Medulla oblongata (tissue), 1 donor: ENCODE measurements at regions not wholly inside any gene's neighbourhood (a gene's known extent, or its start where the extent isn't known, plus 50 kb on each side); places are given as distances from the start of the nearest gene placed in this dataset.
"Not testable (repeated sequence)": the region's sequence is repeated elsewhere in the genome, so short reads cannot be mapped to it uniquely, and the experiment has no call there.

Source experiments
- DNase-seq: peaks from one replicate; pipeline ENCODE4 v3.0.0-alpha.2; 2015; ENCODE audit errors: extremely low spot score

DNA sequence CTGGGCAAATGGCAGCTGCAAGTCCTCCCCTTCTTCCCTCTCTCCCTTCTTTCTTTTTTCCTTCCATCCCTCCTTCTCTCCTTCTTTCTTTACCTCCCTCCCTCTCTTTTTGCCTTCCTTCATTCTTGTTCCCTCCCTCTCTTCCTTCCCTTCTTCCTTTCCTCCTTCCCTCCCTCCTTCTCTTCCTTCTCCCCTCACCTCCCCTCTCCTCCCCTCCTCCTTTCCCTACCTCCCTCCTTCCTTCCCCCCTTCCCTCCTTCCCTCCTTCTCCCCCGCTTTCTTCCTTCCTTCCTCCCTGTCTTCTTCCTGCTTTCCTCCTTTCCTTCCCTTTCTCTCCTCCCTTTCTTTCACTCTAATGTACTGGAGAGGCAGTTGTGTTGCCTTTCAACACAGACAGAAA, 110.8 kb upstream of the SALL1 start:
- DNase-seq, result no peak

DNA sequence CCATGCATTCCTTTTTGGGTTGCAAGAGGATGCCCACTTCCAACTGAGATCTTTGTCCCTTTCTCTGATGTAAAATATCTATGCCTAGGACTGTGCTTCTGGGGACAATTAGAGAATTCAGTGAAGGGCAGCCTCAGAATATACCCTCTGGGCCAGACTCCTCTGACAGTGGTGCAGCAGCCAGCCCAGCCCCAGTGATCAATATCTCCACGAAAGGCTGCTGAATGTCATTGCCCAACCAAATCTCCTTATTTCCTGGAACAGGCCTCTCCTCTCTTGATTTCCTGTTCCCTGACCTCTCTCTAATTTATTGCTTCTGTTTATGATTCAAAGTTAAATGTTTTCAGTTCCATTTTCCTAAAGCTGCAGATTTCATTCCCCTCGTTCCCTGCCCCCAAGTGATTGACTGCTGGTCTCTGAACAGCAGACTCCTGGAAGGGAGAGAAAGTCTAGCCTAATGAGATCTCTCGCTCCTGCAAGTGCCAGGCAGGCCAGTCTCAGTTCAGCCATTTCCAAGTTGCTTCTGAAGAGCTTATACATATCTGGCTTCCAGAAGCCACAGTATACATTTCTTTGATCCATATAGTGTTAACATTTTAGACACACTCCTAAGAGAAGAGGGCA, 104.4 kb upstream of the SALL1 start:
- no peak for DNase-seq

DNA sequence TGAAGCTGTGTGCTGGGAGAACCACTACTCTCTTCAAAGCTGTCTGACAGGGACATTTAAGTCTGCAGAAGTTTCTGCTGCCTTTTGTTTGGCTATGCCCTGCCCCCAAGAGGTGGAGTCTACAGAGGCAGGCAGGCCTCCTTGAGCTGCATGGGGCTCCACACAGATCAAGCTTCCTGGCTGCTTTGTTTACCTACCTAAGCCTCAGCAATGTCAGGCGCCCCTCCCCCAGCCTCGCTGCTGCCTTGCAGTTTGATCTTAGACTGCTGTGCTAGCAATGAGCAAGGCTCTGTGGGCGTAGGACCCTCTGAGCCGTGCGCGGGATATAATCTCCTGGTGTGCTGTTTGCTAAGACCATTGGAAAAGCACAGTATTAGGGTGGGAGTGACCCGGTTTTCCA, 103.3 kb upstream of the SALL1 start:
- not testable (repeated sequence) for DNase-seq

DNA sequence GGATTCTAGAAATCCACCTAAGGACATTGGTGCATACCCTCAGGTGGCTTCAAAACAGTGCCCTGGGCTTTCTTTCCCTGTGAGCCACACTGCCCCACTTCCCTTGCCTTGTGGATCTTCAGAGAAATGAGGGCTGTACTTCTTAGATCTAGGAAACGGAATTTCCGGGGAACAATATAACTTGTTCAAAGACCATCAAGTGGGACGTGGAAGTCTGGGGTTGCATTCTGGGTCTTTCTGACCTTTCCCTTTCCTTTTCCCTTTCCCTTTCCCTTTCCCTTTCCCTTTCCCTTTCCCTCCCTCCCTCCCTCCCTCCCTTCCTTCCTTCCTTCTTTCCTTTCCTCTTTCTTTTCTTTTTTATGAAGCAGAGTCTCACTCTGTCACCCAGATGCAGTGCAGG, 97.1 kb upstream of the SALL1 start:
- no peak for DNase-seq

DNA sequence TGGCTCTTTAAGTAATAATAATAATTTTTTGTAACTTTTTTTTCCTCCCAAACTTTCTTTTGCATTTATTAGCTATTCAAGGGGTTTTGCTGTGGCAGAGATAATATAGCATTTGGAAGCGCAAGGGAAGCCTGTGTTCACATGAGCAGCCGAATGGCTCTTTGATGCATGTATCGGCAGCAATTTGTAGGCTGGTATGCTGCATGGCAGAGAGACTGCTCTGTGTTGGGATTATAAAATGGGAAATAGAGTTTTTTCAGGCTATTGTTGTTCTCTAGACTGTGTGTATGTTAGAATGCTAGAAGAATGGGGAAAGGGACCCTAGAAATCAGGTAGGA, 94.6 kb upstream of the SALL1 start:
- DNase-seq, result no peak

DNA sequence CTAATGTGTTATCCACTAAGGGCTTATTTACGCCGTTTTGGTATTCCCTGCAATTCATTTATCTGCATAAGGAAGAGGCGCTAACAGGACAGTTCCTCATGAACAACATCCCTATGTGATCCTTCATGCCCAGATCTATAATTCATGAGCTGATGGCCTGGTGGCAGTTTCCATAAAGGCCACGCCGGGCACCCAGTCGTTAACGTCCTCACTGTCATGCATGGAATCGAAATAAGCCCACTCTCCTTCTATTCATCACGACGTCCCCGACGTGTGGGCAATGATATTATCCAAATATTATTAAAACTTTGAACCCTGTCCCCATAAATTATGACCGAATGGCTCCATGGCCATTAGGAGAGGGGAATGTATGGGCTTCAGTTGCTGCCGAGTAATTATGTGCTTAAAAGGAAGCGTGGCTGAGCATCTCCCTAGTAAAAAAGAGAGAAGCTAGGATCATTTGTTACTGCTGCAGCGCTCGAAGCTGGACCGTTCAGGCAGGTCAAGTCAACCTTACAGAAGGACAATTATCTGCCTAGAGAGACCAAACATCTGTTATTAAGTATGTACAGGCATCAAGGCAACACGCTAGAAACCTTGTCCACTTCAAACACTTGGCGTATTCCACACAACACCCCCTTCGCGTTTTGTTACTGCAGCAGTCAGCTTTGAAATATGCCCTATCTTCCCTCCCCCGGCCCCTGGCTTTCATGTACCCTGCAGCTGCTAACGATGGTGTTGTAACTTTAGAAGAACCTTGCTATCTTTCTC, 94.0 kb upstream of the SALL1 start:
- no peak for DNase-seq

DNA sequence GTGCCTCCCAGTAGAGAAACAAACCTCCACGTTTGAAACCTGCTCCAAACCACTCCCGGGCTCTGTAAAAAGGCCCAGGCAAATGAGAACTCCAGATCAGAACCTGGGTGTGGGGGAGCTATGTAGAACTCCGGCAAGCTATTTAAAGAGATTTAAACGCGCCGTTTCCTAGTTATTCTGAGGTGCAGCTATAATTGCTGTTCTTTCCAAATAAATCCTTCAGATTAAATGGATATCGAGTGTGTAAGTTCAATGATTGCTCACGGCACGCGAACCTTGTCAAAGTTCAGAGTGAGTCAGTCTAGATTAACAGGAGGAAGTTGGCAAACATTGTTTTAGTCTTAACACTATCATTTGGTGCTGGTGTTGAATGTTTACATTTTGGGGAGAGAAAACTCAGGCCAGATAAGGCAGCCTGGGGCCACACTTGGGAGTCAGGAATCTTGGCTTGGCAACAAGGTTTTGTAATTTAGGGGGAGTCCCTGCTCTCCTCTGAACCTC, 92.9 kb upstream of the SALL1 start:
- DNase-seq, result no peak

DNA sequence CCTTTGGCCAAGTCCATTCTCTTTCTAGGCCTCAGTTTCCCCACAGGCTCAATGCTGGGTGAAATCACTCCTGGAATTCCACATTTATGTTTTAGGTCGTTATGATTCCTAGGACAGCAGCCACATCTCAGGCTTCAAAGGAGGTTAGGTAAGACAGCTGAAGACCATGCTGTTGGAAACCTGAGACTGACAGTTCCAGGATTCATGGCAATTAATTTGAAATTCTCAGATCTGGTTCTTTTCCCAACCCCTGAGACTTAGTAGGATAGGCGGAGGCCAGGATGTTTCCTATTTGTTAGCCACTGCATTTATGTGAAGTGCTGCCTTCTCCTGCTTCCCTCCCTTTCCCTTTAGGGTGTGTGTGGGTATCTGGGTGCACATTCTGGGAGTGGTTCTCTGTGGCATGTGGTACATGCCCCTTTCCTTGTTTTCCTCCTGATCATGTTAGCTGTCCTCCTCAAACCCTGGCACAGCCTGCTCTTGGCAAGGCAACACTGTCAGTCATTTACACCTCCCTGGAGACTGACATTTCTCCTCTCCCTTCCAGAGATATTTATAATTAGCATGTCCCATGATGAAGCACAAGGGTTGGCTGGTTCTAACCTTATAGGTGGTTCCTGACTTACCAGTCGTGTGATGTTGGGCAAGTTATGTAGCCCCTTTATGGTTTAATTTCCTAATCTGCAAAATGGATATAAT, 91.4 kb upstream of the SALL1 start:
- DNase-seq, result no peak

DNA sequence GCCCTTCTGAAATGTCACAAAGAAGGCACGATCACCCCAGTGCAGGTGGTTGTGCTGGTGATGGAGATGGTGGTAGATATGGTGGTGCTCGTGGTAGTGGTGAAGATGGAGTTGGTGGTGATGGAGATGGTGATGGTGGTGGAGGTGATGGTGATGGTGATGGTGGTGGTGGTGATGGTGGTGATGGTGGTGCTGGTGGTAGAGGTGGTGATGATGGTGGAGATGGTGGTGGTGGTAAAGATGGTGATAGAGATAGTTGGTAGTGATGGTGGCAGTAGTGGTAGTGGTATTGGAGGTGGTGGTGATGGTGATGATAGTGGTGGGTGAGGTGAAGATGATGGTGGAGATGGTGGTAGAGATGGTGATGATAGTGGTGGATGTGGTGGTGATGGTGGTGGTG, 88.1 kb upstream of the SALL1 start:
- DNase-seq, result no peak

DNA sequence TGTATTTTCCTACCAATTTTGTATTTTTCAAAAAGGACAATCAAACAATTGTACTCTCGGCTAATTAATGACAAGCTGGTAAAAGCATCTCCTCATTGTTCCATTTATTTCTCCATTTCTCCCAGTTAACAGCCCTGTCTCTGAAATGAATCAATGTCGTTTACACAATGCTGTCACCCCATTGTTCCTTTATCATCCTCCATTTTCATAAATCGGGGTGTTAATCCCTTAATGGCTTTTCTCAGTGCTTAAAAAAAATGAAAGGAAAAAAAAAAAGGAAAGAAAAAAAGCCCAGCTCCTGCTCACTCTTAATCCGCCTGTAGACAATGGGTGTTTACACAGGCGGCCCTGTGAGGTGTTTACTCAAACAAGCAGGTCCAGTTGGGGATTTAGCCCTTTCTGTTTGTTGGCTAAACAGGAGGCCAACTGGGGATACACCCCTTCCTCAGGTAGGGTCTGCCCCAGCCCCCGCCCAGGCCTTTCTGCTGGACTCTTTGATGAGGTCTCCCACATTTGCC, 86.8 kb upstream of the SALL1 start:
- no peak for DNase-seq

DNA sequence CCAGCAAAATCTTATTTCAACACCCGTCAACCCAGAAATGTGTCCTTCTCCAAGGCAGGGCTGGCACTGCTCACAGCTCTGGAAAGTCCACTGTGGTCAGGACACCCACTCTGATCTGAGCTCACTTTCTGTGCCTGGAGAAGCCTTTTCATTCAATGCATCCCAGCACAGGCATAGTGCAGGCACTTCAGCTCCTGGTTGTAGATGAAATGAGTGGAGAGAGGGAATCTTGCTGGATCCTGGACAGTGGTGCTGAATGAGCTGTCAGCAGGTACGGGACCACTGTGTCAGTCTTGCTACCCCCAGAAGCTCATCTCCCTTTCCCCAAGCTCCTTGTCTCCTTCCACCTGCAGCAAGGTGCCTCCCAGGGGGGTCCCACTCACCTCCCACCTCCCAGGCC, 86.1 kb upstream of the SALL1 start:
- DNase-seq, result peak; percentile 36

DNA sequence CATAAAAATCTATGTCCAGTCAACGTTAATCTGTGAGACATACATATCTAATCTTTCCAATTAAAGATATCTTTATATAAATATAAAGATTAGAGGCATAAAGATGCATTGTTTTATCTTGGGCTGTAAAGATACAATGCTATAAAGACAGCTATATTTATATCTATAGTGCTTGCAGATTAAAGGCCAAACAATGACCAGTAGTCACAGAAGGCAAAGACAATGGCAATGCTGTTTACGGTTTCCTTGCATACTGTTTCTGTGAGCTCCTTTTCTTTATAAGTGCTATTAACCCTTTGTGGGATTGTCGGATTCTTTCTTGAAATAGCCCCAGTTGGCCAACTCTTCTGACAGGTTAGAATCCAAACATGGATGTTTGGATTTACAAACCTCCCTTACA, 85.5 kb upstream of the SALL1 start:
- DNase-seq, result peak; percentile 74

DNA sequence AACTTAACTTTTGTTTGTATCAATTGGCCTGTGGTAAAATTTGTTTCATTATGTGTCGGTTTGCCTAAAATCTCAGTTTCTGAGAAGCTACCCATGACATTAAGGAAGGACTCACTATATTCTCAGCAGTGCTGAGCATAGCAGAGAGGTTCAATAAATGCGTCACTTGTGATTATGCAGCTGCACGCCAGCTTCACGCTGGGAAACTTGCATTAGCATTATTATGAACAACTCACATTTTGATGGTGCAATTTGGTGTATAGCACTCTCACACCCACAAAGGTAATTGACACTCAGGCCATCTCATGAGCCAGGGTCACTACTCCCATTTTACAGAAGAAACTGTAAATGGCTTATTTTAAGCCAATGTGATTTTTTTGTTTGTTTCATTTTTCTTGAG, 80.6 kb upstream of the SALL1 start:
- no peak for DNase-seq

DNA sequence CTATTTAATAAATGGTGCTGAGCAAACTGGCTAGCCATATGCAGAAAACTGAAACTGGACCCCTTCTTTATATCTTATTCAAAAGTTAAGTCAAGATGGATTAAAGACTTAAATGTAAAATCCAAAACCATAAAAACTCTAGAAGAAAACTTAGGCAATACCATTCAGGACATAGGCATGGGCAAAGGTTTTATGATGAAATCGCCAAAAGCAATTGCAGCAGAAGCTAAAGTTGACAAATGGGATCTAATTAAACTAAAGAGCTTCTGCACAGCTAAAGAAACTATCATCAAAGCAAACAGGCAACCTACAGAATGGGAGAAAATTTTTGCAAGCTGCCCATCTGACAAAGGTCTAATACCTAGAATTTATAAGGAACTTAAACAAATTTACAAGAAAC, 79.0 kb upstream of the SALL1 start:
- not testable (repeated sequence) for DNase-seq

DNA sequence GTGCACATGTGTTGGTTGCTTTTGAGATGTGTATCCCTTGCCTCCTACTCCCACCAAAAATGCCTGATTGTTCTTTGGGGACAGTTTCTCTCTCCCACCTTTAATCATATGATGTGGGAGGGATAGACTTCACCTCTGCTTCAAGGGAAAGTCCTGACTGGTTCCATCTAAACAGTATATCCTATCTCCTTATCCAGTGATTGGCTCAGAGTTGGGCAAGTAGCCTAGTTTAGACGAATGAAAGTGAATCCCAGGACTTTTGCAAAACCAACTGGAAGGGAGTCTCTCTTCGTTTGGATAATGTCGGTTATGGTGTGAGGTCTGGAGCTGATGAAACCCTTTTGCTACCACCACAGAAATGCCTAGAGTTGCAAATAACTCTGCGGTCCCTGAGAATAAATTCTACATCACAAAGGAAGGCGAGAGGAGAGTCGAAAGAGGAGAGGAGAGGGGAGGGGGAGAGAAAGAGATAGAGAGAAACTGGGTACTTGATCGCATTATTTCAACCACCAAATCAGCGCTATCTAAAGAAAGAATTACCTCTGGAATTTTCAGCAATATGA, 77.1 kb upstream of the SALL1 start:
- DNase-seq, result no peak

DNA sequence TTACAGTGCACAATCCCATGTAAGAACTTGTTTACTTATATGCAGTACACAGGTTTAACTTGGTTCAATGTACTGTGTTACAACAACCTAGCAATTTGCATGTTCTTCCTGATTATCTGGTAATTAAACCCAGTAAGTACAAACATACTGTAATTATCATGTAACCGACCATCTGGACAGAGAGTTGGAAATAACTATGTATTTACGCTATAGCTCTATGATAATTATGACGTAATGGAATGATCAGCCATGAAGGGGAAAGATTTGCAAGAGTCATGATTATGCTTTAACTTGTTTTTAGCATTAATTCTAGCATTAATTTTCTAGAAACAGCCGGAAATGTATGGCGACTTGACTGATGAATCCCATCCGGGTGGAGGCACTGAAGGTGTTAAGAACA, 74.8 kb upstream of the SALL1 start:
- DNase-seq, result no peak

DNA sequence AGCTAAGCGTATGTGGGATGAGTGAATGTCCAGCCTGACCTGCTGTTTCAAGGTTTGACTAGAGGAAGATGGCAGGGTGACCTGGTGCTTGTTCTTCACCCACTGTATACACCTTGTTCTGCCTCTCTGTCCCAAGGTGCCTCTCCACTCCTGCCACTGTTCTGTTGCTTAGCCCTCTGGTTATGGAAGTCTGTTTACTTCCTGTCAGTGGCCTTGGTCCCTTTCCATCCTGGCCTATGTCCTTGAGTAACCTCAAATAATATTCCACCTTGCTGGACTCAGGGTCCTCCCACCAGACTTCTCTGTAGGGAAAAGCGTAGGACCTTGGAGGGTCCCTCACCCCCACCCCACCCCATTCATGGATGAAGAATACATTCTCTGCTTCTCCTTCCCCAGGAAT, 73.2 kb upstream of the SALL1 start:
- no peak for DNase-seq

DNA sequence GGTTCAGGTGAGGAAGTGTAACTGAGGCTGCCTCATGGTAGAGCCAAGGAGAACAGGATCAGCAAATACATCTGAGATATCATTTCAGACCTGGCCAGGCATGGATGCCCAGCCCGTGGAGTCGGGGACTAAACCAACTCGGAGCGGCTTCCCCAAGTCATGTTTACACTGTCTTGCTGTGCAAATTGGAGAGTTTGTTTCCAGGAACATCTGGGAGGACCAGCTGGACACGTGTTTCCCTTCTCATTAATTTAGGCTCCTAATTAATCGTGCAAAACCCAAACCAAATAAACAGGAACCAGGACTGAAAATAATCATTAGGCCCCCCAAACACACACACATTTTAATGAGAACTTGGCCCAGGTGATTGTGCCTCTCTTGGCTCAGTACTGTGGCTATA, 70.9 kb upstream of the SALL1 start:
- DNase-seq, result no peak

DNA sequence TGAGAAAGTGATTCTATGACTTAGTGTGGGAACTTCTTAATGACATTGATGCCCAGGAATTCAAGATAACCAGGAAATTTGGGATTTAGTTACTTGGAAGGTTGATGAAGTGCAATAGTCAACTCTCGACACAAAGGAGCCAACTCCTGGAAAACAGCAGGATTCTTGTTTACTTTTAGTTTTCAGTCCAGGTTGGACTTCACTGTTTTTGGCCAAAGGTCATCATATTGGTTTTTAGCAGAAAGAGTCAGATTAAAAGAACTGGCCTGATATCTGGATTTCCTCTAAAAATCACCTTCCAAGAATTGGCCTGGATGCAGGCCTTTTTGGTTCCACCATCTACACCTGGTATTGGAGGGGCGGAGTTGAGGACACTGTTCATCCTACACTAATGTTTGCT, 60.1 kb upstream of the SALL1 start:
- DNase-seq, result no peak

DNA sequence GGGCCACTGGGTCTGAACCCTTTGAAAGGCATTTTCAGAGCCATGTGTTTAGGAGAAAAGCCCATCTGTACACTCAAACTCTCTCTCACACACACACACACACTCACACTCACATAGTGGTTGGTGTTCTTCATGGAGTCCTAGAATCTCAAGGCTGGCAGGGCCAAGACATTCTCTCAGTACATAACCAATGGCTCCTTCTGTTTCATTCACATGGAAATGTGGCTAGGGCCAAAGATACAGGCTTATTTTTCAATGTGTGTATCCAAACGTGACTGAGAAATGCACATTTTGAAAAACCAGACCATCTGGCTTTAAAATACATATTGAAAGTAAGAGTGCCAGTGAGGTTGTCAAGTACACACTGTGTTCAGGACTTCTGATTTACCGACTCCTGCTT, 59.0 kb upstream of the SALL1 start:
- no peak for DNase-seq

DNA sequence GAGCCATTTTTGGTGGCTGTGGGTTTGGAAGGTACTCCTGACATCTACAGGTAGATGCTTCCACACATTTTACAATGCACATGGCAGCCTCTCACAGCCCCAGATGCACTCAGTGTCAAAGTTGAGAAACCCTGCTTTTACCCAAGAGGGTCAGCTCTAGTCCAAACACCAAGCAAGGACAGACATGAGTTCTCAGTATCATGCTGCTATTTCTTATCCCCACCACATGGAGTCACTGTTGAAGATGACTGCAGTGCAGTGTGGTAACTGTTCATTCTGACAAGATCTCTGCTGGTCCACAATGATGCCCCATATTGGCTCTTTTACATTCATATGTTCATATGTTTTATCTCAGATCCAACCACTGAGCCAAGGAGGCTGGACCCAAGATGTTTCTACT, 50.5 kb upstream of the SALL1 start:
- no peak for DNase-seq
